ENCODE measurements at regions not wholly inside any gene's neighbourhood (a gene's known extent, or its start where the extent isn't known, plus 50 kb on each side); places are given as distances from the start of the nearest gene placed in this dataset.

DNA sequence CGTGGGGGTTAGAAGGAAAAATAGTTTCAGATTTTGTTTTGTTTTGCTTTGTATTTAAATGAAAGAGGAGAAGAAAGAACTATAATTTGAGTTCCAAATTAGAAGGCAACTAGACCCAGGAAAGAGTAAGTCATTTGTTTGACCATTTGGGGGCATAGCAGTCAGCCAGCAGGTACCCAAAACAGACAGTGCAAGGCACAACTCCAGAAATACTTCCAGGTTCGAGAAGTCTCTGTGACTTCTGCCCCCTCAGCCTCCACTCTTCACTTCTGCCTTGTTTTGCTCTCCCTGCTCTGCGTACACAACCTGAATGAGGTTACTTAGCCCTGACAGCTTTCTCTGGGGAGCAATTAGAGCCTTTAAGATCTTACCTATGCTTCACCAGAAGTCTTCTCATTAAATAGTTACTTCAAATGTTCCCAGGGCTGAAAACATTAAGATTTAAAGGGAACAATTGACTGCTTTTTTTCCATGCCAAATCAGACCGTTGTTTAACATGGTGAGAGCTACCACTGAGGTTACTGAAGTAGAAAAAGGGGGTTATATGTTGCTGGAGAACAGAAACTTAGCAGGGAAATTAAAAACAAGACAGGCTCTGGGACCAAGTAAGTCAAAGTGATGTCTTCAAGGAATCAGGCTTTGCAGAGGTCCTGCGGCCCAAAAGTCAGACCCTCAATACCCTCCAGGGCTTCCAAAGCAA lies 216.9 kb downstream of the BCL11A start:
- TF ChIP-seq, protein P1, sequence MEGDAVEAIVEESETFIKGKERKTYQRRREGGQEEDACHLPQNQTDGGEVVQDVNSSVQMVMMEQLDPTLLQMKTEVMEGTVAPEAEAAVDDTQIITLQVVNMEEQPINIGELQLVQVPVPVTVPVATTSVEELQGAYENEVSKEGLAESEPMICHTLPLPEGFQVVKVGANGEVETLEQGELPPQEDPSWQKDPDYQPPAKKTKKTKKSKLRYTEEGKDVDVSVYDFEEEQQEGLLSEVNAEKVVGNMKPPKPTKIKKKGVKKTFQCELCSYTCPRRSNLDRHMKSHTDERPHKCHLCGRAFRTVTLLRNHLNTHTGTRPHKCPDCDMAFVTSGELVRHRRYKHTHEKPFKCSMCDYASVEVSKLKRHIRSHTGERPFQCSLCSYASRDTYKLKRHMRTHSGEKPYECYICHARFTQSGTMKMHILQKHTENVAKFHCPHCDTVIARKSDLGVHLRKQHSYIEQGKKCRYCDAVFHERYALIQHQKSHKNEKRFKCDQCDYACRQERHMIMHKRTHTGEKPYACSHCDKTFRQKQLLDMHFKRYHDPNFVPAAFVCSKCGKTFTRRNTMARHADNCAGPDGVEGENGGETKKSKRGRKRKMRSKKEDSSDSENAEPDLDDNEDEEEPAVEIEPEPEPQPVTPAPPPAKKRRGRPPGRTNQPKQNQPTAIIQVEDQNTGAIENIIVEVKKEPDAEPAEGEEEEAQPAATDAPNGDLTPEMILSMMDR (IDR thresholded peaks at IDR 0.05; ENCODE audit: low read depth, low read length) = peak; percentile 50
- no peak for TF ChIP-seq EZH2phosphoT487 (IDR thresholded peaks at IDR 0.05; ENCODE audit: low read depth)
- H3K4me2 ChIP-seq (ENCODE audit: low read length) = peak overlapping the region; percentile 70
- H3K9me3 ChIP-seq (ENCODE audit: insufficient read depth, low read length) = no peaks in the 10 kb centered on the region
- H3K4me3 ChIP-seq (ENCODE audit: low read length) = peak overlapping the region; percentile 33; the same call in 1 of the 2 replicates
- H3K27me3 ChIP-seq (ENCODE audit: low read depth, low read length) = no peaks in the 10 kb centered on the region
- H3K9ac ChIP-seq (ENCODE audit: low read length) = peak overlapping the region; percentile 61
- H2AFZ ChIP-seq (ENCODE audit: low read depth, low read length) = peak overlapping the region; percentile 18; the same call in 1 of the 2 replicates
- H3K27ac ChIP-seq (ENCODE audit: low read length) = peak overlapping the region; percentile 69
- no peaks in the 10 kb centered on the region for H3K79me2 ChIP-seq (ENCODE audit: low read length)
- no peaks in the 10 kb centered on the region for H3K36me3 ChIP-seq (replicated peaks; ENCODE audit: low read depth, low read length)
- peaks cover 42% of the 10 kb centered on the region for H3K4me1 ChIP-seq (ENCODE audit: low read length)
- no peaks in the 10 kb centered on the region for H4K20me1 ChIP-seq (ENCODE audit: insufficient read depth, low read length)

GRCh38 chr2:60335533-60336237 lies 217.8 kb downstream of the BCL11A start:
- Histone ChIP-seq H4K20me1 (ENCODE audit: insufficient read depth, low read length) (no peaks in the 10 kb centered on the region), H2AFZ (ENCODE audit: low read depth, low read length) (no peak overlapping the region), H3K4me1 (ENCODE audit: low read length) (peaks cover 46% of the 10 kb centered on the region), H3K9ac (ENCODE audit: low read length) (0 out of 2 replicates have a peak overlapping the region, but pooled peaks have one; percentile 61), H3K4me3 (ENCODE audit: low read length) (no peak overlapping the region), H3K4me2 (ENCODE audit: low read length) (peak overlapping the region; percentile 70), H3K9me3 (ENCODE audit: insufficient read depth, low read length) (no peaks in the 10 kb centered on the region), H3K27ac (ENCODE audit: low read length) (no peak overlapping the region), H3K27me3 (ENCODE audit: low read depth, low read length) (no peaks in the 10 kb centered on the region), H3K79me2 (ENCODE audit: low read length) (no peaks in the 10 kb centered on the region), H3K36me3 (replicated peaks; ENCODE audit: low read depth, low read length) (no peaks in the 10 kb centered on the region)
- TF ChIP-seq, protein P1 (IDR thresholded peaks at IDR 0.05; ENCODE audit: low read depth, low read length) = no peak
- TF ChIP-seq EZH2phosphoT487 (IDR thresholded peaks at IDR 0.05; ENCODE audit: low read depth) = no peak

- H3K27me3 ChIP-seq (ENCODE audit: low read depth, low read length) = no peaks in the 10 kb centered on the region
- no peak overlapping the region for H2AFZ ChIP-seq (ENCODE audit: low read depth, low read length)
- no peak overlapping the region for H3K4me2 ChIP-seq (ENCODE audit: low read length)
- no peak overlapping the region for H3K4me3 ChIP-seq (ENCODE audit: low read length)
- no peaks in the 10 kb centered on the region for H3K9me3 ChIP-seq (ENCODE audit: insufficient read depth, low read length)
- no peaks in the 10 kb centered on the region for H3K79me2 ChIP-seq (ENCODE audit: low read length)
- peaks cover 46% of the 10 kb centered on the region for H3K4me1 ChIP-seq (ENCODE audit: low read length)
- H3K9ac ChIP-seq (ENCODE audit: low read length) = no peak overlapping the region
- H3K27ac ChIP-seq (ENCODE audit: low read length) = no peak overlapping the region
- H3K36me3 ChIP-seq (replicated peaks; ENCODE audit: low read depth, low read length) = no peaks in the 10 kb centered on the region
- TF ChIP-seq, protein P1 (IDR thresholded peaks at IDR 0.05; ENCODE audit: low read depth, low read length) = no peak
- H4K20me1 ChIP-seq (ENCODE audit: insufficient read depth, low read length) = no peaks in the 10 kb centered on the region
Measured at GRCh38 chr2:60334610-60335009, 218.8 kb downstream of the BCL11A start.

- Histone ChIP-seq H2AFZ (ENCODE audit: low read depth, low read length) (no peak overlapping the region), H3K9ac (ENCODE audit: low read length) (no peak overlapping the region), H3K27me3 (ENCODE audit: low read depth, low read length) (no peaks in the 10 kb centered on the region), H3K9me3 (ENCODE audit: insufficient read depth, low read length) (no peaks in the 10 kb centered on the region), H3K36me3 (replicated peaks; ENCODE audit: low read depth, low read length) (no peaks in the 10 kb centered on the region), H3K4me1 (ENCODE audit: low read length) (peaks cover 46% of the 10 kb centered on the region), H3K27ac (ENCODE audit: low read length) (no peak overlapping the region), H3K4me3 (ENCODE audit: low read length) (no peak overlapping the region), H3K4me2 (ENCODE audit: low read length) (no peak overlapping the region), H4K20me1 (ENCODE audit: insufficient read depth, low read length) (no peaks in the 10 kb centered on the region), H3K79me2 (ENCODE audit: low read length) (no peaks in the 10 kb centered on the region)
- TF ChIP-seq, protein P1 (IDR thresholded peaks at IDR 0.05; ENCODE audit: low read depth, low read length) = no peak
- TF ChIP-seq EZH2phosphoT487 (IDR thresholded peaks at IDR 0.05; ENCODE audit: low read depth) = no peak
Measured at GRCh38 chr2:60333264-60333663, 220.2 kb downstream of the BCL11A start.

All from OCI-LY3 (cell line).